ENCODE measurements at regions not wholly inside any gene's neighbourhood (a gene's known extent, or its start where the extent isn't known, plus 50 kb on each side); places are given as distances from the start of the nearest gene placed in this dataset.

- no peak for DNase-seq
Observed at GRCh38 chr5:93313672-93314071, 267.3 kb downstream of the NR2F1-AS1 start.

- DNase-seq = no peak
Observed at GRCh38 chr5:93311881-93312280, 269.1 kb downstream of the NR2F1-AS1 start.

GRCh38 chr5:93307557-93307956, 273.5 kb downstream of the NR2F1-AS1 start:
- DNase-seq = no peak

GRCh38 chr5:93305984-93306383, 275.0 kb downstream of the NR2F1-AS1 start:
- DNase-seq = no peak

- no peak for DNase-seq
Observed at GRCh38 chr5:93304456-93305250, 276.4 kb downstream of the NR2F1-AS1 start.

GRCh38 chr5:93303291-93303691, 277.7 kb downstream of the NR2F1-AS1 start:
- no peak for DNase-seq

- no peak for DNase-seq
Observed at GRCh38 chr5:93302711-93303110, 278.3 kb downstream of the NR2F1-AS1 start.

- DNase-seq = no peak
Observed at GRCh38 chr5:93300945-93301344, 280.1 kb downstream of the NR2F1-AS1 start.

GRCh38 chr5:93300309-93300923, 280.6 kb downstream of the NR2F1-AS1 start:
- no peak for DNase-seq

GRCh38 chr5:93299681-93300308, 281.2 kb downstream of the NR2F1-AS1 start:
- peak; percentile 68 for DNase-seq

- no peak for DNase-seq
Observed at GRCh38 chr5:93297116-93297515, 283.9 kb downstream of the NR2F1-AS1 start.

GRCh38 chr5:93296338-93296737, 284.7 kb downstream of the NR2F1-AS1 start:
- no peak for DNase-seq

- DNase-seq = no peak
Observed at GRCh38 chr5:93294996-93295395, 286.0 kb downstream of the NR2F1-AS1 start.

- no peak for DNase-seq
Observed at GRCh38 chr5:93294199-93294598, 286.8 kb downstream of the NR2F1-AS1 start.

- no peak for DNase-seq
Observed at GRCh38 chr5:93289942-93290341, 291.1 kb downstream of the NR2F1-AS1 start.

- no peak for DNase-seq
Observed at GRCh38 chr5:93285461-93285860, 295.6 kb downstream of the NR2F1-AS1 start.

GRCh38 chr5:93281980-93282772, 298.8 kb downstream of the NR2F1-AS1 start:
- DNase-seq = no peak

- no peak for DNase-seq
Observed at GRCh38 chr5:93280518-93280917, 300.5 kb downstream of the NR2F1-AS1 start.

- no peak for DNase-seq
Observed at GRCh38 chr5:93279296-93279963, 301.6 kb downstream of the NR2F1-AS1 start.

GRCh38 chr5:93278896-93279295, 302.1 kb downstream of the NR2F1-AS1 start:
- DNase-seq = no peak

GRCh38 chr5:93277051-93277450, 304.0 kb downstream of the NR2F1-AS1 start:
- no peak for DNase-seq

- no peak for DNase-seq
Observed at GRCh38 chr5:93275376-93275775, 305.6 kb downstream of the NR2F1-AS1 start.
